Thyroid gland (tissue), 4 donors: ENCODE measurements at regions not wholly inside any gene's neighbourhood (a gene's known extent, or its start where the extent isn't known, plus 50 kb on each side); places are given as distances from the start of the nearest gene placed in this dataset.

Experiments used
- POLR2A ChIP-seq, 2 donors: fragments of 450-650 bp; IDR thresholded peaks; one replicate each; pipeline ENCODE4 v1.6.1; 2017; ENCODE audit warnings: antibody characterized with exemption in 2 of 2, mild to moderate bottlenecking in 2 of 2, moderate library complexity in 1 of 2
- TF ChIP-seq, protein P1 (sequence below), 6 experiments: fragments of 200-600 bp in 3 of 6; fragments of 450-650 bp in 3 of 6; sonication (generic) in 3 of 6; IDR thresholded peaks; one replicate each; pipeline ENCODE4 v1.5.1; 2016 to 2019; ENCODE audit warnings: antibody characterized with exemption in 6 of 6, mild to moderate bottlenecking in 2 of 6, inconsistent platforms in 1 of 6, moderate library complexity in 1 of 6

DNA sequence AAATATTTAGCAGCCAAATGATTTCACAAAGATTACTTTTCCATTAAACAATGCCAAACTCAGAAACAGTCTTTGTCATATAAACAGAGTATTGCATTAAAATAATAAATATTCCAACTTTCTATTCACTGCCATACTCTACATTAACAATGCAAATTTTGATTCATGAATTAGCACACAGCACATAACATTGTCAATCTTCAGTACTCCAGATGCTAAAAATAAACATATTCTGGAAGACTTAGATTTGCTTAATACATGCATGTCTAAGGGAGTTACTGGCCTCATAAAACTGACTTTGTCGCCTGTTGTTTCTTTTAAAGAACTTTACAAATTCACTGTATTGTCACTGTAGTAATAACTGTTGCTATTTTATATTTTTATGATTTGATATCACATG, 131.6 kb downstream of the TMEM144 start:
- TF ChIP-seq, protein P1, sequence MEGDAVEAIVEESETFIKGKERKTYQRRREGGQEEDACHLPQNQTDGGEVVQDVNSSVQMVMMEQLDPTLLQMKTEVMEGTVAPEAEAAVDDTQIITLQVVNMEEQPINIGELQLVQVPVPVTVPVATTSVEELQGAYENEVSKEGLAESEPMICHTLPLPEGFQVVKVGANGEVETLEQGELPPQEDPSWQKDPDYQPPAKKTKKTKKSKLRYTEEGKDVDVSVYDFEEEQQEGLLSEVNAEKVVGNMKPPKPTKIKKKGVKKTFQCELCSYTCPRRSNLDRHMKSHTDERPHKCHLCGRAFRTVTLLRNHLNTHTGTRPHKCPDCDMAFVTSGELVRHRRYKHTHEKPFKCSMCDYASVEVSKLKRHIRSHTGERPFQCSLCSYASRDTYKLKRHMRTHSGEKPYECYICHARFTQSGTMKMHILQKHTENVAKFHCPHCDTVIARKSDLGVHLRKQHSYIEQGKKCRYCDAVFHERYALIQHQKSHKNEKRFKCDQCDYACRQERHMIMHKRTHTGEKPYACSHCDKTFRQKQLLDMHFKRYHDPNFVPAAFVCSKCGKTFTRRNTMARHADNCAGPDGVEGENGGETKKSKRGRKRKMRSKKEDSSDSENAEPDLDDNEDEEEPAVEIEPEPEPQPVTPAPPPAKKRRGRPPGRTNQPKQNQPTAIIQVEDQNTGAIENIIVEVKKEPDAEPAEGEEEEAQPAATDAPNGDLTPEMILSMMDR (IDR thresholded peaks at IDR 0.05) = no peak
- TF ChIP-seq POLR2A (IDR thresholded peaks at IDR 0.05) = no peak
